NCI-H2227 treated with DMSO at 0.1 percent for 48 hours (cell line): ENCODE measurements at regions not wholly inside any gene's neighbourhood (a gene's known extent, or its start where the extent isn't known, plus 50 kb on each side); places are given as distances from the start of the nearest gene placed in this dataset.
"Not testable (repeated sequence)": the region's sequence is repeated elsewhere in the genome, so short reads cannot be mapped to it uniquely, and the experiment has no call there.

ENCODE experiments used
- DNase-seq: peaks from one replicate; lab custom pipeline; 2025; lab: John Stamatoyannopoulos, UW

GRCh38 chr12:82529101-82529500, 157.6 kb upstream of the TMTC2 start:
- DNase-seq, result no peak

- DNase-seq, result no peak
Observed at GRCh38 chr12:82529954-82530353, 156.8 kb upstream of the TMTC2 start.

GRCh38 chr12:82530394-82530793, 156.3 kb upstream of the TMTC2 start:
- DNase-seq, result no peak

- no peak for DNase-seq
Observed at GRCh38 chr12:82533341-82533740, 153.4 kb upstream of the TMTC2 start.

GRCh38 chr12:82537436-82537835, 149.3 kb upstream of the TMTC2 start:
- DNase-seq, result no peak

GRCh38 chr12:82554529-82554928, 132.2 kb upstream of the TMTC2 start:
- DNase-seq, result no peak

GRCh38 chr12:82555699-82556098, 131.0 kb upstream of the TMTC2 start:
- DNase-seq, result no peak

GRCh38 chr12:82565966-82566365, 120.7 kb upstream of the TMTC2 start:
- no peak for DNase-seq

GRCh38 chr12:82567688-82568087, 119.0 kb upstream of the TMTC2 start:
- DNase-seq, result no peak

GRCh38 chr12:82574191-82574590, 112.5 kb upstream of the TMTC2 start:
- DNase-seq, result no peak

- DNase-seq, result no peak
Observed at GRCh38 chr12:82578725-82579124, 108.0 kb upstream of the TMTC2 start.

GRCh38 chr12:82583756-82584155, 103.0 kb upstream of the TMTC2 start:
- DNase-seq, result no peak

- DNase-seq, result no peak
Observed at GRCh38 chr12:82593143-82593542, 93.6 kb upstream of the TMTC2 start.

- DNase-seq, result no peak
Observed at GRCh38 chr12:82593901-82594396, 92.8 kb upstream of the TMTC2 start.

GRCh38 chr12:82595941-82596340, 90.8 kb upstream of the TMTC2 start:
- no peak for DNase-seq

GRCh38 chr12:82596483-82596882, 90.2 kb upstream of the TMTC2 start:
- DNase-seq, result no peak

- no peak for DNase-seq
Observed at GRCh38 chr12:82600379-82600778, 86.3 kb upstream of the TMTC2 start.

GRCh38 chr12:82603647-82604046, 83.1 kb upstream of the TMTC2 start:
- not testable (repeated sequence) for DNase-seq

GRCh38 chr12:82605115-82605514, 81.6 kb upstream of the TMTC2 start:
- DNase-seq, result no peak

- peak; percentile 41 for DNase-seq
Observed at GRCh38 chr12:82608706-82609105, 78.0 kb upstream of the TMTC2 start.

- no peak for DNase-seq
Observed at GRCh38 chr12:82609234-82609914, 77.3 kb upstream of the TMTC2 start.

- no peak for DNase-seq
Observed at GRCh38 chr12:82619644-82620043, 67.1 kb upstream of the TMTC2 start.

GRCh38 chr12:82620917-82621316, 65.8 kb upstream of the TMTC2 start:
- DNase-seq, result no peak

GRCh38 chr12:82625523-82625922, 61.2 kb upstream of the TMTC2 start:
- no peak for DNase-seq
